Hepatocyte (in vitro differentiated cells): ENCODE measurements at regions not wholly inside any gene's neighbourhood (a gene's known extent, or its start where the extent isn't known, plus 50 kb on each side); places are given as distances from the start of the nearest gene placed in this dataset.

Experiments used
- EZH2 ChIP-seq: fragments of 200-600 bp; sonication (generic); IDR thresholded peaks from 2 replicates; pipeline ENCODE4 v1.6.1; 2016; ENCODE audit warnings: antibody characterized with exemption, mild to moderate bottlenecking, borderline replicate concordance
- EZH2phosphoT487 ChIP-seq: fragments of 200-600 bp; sonication (generic); IDR thresholded peaks from one replicate; pipeline ENCODE4 v1.6.1; 2018; ENCODE audit warnings: antibody characterized with exemption, mild to moderate bottlenecking, low read depth, moderate library complexity; ENCODE audit not compliant: unreplicated experiment, severe bottlenecking
- TF ChIP-seq, protein P1 (sequence below): fragments of 200-600 bp; sonication (generic); IDR thresholded peaks from 2 replicates; pipeline ENCODE4 v1.5.1; 2016; ENCODE audit warnings: antibody characterized with exemption, mild to moderate bottlenecking; ENCODE audit not compliant: poor library complexity

DNA sequence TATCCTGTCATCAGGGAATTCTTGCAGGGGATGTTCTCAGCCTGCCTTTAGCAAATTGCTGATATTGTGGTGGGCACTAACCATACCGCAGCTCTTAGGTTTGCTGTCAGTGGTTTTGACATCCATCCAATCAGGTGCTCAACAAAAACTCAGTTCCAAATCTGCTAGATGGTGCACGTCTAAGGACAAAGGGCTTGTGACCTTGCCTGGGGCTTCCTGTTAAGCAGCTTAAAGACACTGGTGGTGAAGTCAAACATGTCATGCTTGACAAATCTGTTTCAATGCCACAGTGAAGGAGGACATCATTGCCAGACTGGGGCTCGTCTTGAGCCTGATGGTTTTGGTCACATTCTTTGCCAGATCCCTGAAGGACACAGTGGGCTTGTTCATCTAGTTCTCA, 179.8 kb upstream of the NOX3 start:
- TF ChIP-seq, protein P1, sequence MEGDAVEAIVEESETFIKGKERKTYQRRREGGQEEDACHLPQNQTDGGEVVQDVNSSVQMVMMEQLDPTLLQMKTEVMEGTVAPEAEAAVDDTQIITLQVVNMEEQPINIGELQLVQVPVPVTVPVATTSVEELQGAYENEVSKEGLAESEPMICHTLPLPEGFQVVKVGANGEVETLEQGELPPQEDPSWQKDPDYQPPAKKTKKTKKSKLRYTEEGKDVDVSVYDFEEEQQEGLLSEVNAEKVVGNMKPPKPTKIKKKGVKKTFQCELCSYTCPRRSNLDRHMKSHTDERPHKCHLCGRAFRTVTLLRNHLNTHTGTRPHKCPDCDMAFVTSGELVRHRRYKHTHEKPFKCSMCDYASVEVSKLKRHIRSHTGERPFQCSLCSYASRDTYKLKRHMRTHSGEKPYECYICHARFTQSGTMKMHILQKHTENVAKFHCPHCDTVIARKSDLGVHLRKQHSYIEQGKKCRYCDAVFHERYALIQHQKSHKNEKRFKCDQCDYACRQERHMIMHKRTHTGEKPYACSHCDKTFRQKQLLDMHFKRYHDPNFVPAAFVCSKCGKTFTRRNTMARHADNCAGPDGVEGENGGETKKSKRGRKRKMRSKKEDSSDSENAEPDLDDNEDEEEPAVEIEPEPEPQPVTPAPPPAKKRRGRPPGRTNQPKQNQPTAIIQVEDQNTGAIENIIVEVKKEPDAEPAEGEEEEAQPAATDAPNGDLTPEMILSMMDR: no peak
- no peak for TF ChIP-seq EZH2
- TF ChIP-seq EZH2phosphoT487: no peak
